ENCODE measurements at regions not wholly inside any gene's neighbourhood (a gene's known extent, or its start where the extent isn't known, plus 50 kb on each side); places are given as distances from the start of the nearest gene placed in this dataset.

- TF ChIP-seq GATA2 (IDR thresholded peaks at IDR 0.05; ENCODE audit: low read depth, low read length) = no peak
- TF ChIP-seq GATA3 (IDR thresholded peaks at IDR 0.05; ENCODE audit: low read depth, low read length) = no peak
Observed at GRCh38 chr4:27662426-27662825, 801.8 kb downstream of the STIM2 start.

All from SH-SY5Y (cell line).